T-helper 2 cell treated with Interferon-gamma antibody and Interleukin-4, amounts not matched to agents 5 μg/mL and 100 μg/mL, for 36 hours (primary cell): ENCODE measurements at regions not wholly inside any gene's neighbourhood (a gene's known extent, or its start where the extent isn't known, plus 50 kb on each side); places are given as distances from the start of the nearest gene placed in this dataset.
"Not testable (repeated sequence)": the region's sequence is repeated elsewhere in the genome, so short reads cannot be mapped to it uniquely, and the experiment has no call there.

Source experiments
- DNase-seq: peaks from one replicate; pipeline ENCODE4 v3.0.0; 2021; ENCODE audit warnings: low spot score
- H3K27ac Mint-ChIP-seq: one replicate; pipeline ENCODE4 v1.8.0; 2021; ENCODE audit warnings: mild to moderate bottlenecking, mixed read lengths
- H3K27me3 Mint-ChIP-seq: one replicate; pipeline ENCODE4 v1.8.0; 2021; ENCODE audit warnings: low read depth, mixed read lengths
- H3K36me3 Mint-ChIP-seq: one replicate; pipeline ENCODE4 v1.8.0; 2021; ENCODE audit warnings: low read depth, mixed read lengths
- H3K4me1 Mint-ChIP-seq: one replicate; pipeline ENCODE4 v1.8.0; 2021; ENCODE audit warnings: low read depth, mixed read lengths
- H3K4me3 Mint-ChIP-seq: one replicate; pipeline ENCODE4 v1.8.0; 2022; ENCODE audit warnings: mild to moderate bottlenecking, moderate library complexity, mixed read lengths
- H3K9me3 Mint-ChIP-seq: one replicate; pipeline ENCODE4 v1.8.0; 2021; ENCODE audit warnings: mixed read lengths

GRCh38 chr3:35426366-35426958 is 212.9 kb upstream of the ARPP21 start:
- H3K9me3 Mint-ChIP-seq, result no peaks in the 10 kb centered on the region

GRCh38 chr3:35437381-35437780 is 201.9 kb upstream of the ARPP21 start:
- Mint-ChIP-seq H3K27ac (no peak overlapping the region), H3K36me3 (no peaks in the 10 kb centered on the region), H3K4me1 (no peaks in the 10 kb centered on the region), H3K27me3 (no peaks in the 10 kb centered on the region), H3K9me3 (peaks cover 4% of the 10 kb centered on the region), H3K4me3 (no peak overlapping the region)
- no peak for DNase-seq

More at GRCh38 chr3:35426366-35426958, 212.9 kb upstream of the ARPP21 start:
- no peak for DNase-seq
- no peak overlapping the region for H3K4me3 Mint-ChIP-seq
- no peaks in the 10 kb centered on the region for H3K27me3 Mint-ChIP-seq
- H3K27ac Mint-ChIP-seq, result no peak overlapping the region
- no peaks in the 10 kb centered on the region for H3K36me3 Mint-ChIP-seq
- no peaks in the 10 kb centered on the region for H3K4me1 Mint-ChIP-seq

- H3K36me3 Mint-ChIP-seq, result no peaks in the 10 kb centered on the region
- H3K9me3 Mint-ChIP-seq, result peaks cover 4% of the 10 kb centered on the region
- H3K4me3 Mint-ChIP-seq, result no peak overlapping the region
- no peaks in the 10 kb centered on the region for H3K27me3 Mint-ChIP-seq
- H3K27ac Mint-ChIP-seq, result no peak overlapping the region
- no peaks in the 10 kb centered on the region for H3K4me1 Mint-ChIP-seq
- DNase-seq, result no peak
Observed at GRCh38 chr3:35438101-35438500, 201.2 kb upstream of the ARPP21 start.

GRCh38 chr3:35439663-35440062 is 199.7 kb upstream of the ARPP21 start:
- Mint-ChIP-seq H3K27me3 (no peaks in the 10 kb centered on the region), H3K4me3 (no peak overlapping the region), H3K27ac (no peak overlapping the region), H3K4me1 (no peaks in the 10 kb centered on the region), H3K36me3 (no peaks in the 10 kb centered on the region), H3K9me3 (peaks cover 4% of the 10 kb centered on the region)
- DNase-seq, result no peak

- Mint-ChIP-seq H3K4me1 (no peaks in the 10 kb centered on the region), H3K36me3 (no peaks in the 10 kb centered on the region), H3K27ac (no peak overlapping the region), H3K4me3 (no peak overlapping the region), H3K27me3 (no peaks in the 10 kb centered on the region), H3K9me3 (peaks cover 4% of the 10 kb centered on the region)
- no peak for DNase-seq
Observed at GRCh38 chr3:35440826-35441225, 198.5 kb upstream of the ARPP21 start.

DNA sequence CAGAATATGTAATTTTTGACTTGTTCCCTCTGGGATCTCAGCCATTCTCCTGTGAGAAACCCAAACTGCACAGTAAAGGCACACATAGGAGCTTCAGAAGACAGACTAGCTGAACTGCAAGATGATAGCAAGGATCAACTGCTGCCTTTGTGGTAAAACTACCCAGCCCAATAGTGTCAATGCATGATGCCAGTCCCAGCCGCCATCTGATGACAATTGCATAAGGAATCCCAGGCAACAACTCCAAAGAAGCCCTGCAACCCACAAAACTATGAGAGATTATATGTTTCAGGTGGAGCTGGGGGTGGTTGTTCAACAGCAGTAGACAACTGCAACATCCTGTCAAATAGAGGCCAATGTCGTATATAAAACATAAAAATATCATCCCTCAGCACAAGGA is 192.4 kb upstream of the ARPP21 start:
- no peaks in the 10 kb centered on the region for H3K27me3 Mint-ChIP-seq
- DNase-seq, result no peak
- H3K27ac Mint-ChIP-seq, result no peak overlapping the region
- H3K4me1 Mint-ChIP-seq, result no peaks in the 10 kb centered on the region
- H3K9me3 Mint-ChIP-seq, result no peaks in the 10 kb centered on the region
- H3K4me3 Mint-ChIP-seq, result no peak overlapping the region
- H3K36me3 Mint-ChIP-seq, result no peaks in the 10 kb centered on the region

GRCh38 chr3:35448121-35448520 is 191.2 kb upstream of the ARPP21 start:
- H3K27me3 Mint-ChIP-seq, result no peaks in the 10 kb centered on the region
- no peak for DNase-seq
- H3K4me1 Mint-ChIP-seq, result no peaks in the 10 kb centered on the region
- H3K27ac Mint-ChIP-seq, result no peak overlapping the region
- no peaks in the 10 kb centered on the region for H3K36me3 Mint-ChIP-seq
- no peak overlapping the region for H3K4me3 Mint-ChIP-seq
- H3K9me3 Mint-ChIP-seq, result peaks cover 3% of the 10 kb centered on the region

- H3K4me1 Mint-ChIP-seq, result no peaks in the 10 kb centered on the region
- H3K4me3 Mint-ChIP-seq, result no peak overlapping the region
- H3K36me3 Mint-ChIP-seq, result no peaks in the 10 kb centered on the region
- no peak overlapping the region for H3K27ac Mint-ChIP-seq
- H3K27me3 Mint-ChIP-seq, result no peaks in the 10 kb centered on the region
- H3K9me3 Mint-ChIP-seq, result peaks cover 4% of the 10 kb centered on the region
- DNase-seq, result no peak
Observed at GRCh38 chr3:35448681-35449080, 190.6 kb upstream of the ARPP21 start.

DNA sequence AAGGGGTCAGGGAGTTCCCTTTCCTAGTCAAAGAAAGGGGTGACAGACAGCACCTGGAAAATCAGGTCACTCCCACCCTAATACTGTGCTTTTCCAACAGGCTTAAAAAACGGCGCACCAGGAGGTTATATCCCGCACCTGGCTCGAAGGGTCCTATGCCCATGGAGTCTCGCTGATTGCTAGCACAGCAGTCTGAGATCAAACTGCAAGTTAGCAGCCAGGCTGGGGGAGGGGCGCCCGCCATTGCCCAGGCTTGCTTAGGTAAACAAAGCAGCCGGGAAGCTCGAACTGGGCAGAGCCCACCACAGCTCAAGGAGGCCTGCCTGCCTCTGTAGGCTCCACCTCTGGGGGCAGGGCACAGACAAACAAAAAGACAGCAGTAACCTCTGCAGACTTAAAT is 184.5 kb upstream of the ARPP21 start:
- not testable (repeated sequence) for DNase-seq, H3K27me3 Mint-ChIP-seq, H3K4me1 Mint-ChIP-seq, H3K4me3 Mint-ChIP-seq, H3K36me3 Mint-ChIP-seq, H3K27ac Mint-ChIP-seq
- H3K9me3 Mint-ChIP-seq, result peaks cover 20% of the 10 kb centered on the region

DNA sequence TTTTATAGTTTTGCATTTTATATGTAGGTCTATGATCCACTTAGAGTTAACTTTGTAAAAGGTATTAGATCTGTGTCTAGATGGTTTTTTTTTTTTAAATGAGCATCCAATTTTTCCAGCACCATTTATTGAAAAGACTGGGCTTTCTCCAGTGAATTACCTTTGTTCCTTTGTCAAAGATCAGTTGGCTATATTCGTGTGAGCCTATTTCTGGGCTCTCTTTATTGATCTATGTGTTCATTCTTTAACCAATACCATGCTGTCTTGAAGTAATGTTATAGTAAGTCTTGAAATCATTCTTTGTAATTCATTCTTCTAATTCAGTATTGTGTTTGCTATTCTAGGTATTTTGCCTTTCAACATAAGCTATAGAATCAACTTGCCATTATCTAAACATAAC is 165.4 kb upstream of the ARPP21 start:
- Mint-ChIP-seq H3K4me3 (no peak overlapping the region), H3K27me3 (no peaks in the 10 kb centered on the region), H3K4me1 (no peaks in the 10 kb centered on the region), H3K36me3 (no peaks in the 10 kb centered on the region), H3K27ac (no peak overlapping the region), H3K9me3 (peaks cover 4% of the 10 kb centered on the region)
- no peak for DNase-seq

DNA sequence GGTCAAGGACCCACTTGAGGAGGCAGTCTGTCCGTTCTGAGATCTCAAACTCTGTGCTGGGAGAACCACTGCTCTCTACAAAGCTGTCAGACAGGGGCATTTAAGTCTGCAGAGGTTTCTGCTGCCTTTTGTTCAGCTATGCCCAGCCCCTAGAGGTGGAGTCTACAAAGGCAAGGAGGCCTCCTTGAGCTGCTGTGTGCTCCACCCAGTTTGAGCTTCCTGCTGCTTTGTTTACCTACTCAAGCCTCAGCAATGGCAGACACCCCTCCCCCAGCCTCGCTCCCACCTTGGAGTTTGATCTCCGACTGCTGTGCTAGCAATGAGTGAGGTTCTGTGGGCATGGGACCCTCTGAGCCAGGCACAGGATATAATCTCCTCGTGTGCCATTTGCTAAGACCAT is 156.8 kb upstream of the ARPP21 start:
- DNase-seq, H3K4me3 Mint-ChIP-seq, H3K4me1 Mint-ChIP-seq, H3K9me3 Mint-ChIP-seq, H3K36me3 Mint-ChIP-seq, H3K27me3 Mint-ChIP-seq, H3K27ac Mint-ChIP-seq: not testable (repeated sequence)

DNA sequence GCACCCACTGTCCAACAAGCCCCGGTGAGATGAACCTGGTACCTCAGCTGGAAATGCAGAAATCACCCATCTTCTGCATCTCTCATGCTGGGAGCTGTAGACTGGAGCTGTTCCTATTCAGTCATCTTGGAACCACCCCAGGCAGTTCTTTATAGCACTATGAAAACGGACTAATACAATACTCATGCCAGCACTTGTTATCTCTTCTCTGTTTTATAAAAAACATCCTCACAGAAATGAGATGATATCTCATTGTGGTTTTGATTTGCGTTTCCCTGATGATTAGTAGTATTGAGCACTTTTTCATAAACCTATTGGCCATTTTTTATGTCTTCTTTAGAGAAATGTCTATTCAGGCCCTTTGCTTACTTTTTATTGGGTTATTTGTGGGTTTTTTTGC is 156.2 kb upstream of the ARPP21 start:
- no peak for DNase-seq
- Mint-ChIP-seq H3K27me3 (no peaks in the 10 kb centered on the region), H3K36me3 (no peaks in the 10 kb centered on the region), H3K27ac (no peak overlapping the region), H3K9me3 (peaks cover 7% of the 10 kb centered on the region), H3K4me1 (no peaks in the 10 kb centered on the region), H3K4me3 (no peak overlapping the region)

DNA sequence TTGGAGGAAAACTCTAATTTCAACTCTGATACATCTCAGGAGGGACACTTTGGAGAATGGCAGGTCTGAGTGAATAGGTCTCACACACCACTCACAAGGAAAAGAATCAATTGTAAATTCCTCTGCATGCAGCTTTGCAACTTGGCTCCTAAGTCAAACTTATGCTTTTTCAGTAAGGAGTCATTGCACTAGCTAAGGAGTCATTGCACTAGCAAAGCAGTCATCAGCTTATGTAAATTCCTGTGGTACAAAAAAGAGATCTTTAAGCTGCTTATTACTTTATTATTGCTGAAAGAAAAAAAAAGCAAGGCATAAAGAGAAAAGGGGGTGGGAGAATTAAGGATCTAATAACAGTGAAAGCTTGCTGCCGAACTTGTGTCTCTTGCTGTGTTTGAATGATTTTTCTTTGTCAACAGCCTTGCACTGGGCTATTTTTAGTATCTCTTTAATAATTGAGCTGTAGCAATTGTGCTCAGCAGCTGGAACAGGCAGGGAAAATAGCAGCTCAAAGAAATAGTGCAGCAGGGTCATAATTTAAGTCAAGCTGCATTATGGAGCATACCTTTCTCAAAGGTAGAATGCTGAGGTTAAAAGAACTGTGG is 154.3 kb upstream of the ARPP21 start:
- no peaks in the 10 kb centered on the region for H3K4me1 Mint-ChIP-seq
- H3K9me3 Mint-ChIP-seq, result peaks cover 5% of the 10 kb centered on the region
- no peak overlapping the region for H3K4me3 Mint-ChIP-seq
- no peaks in the 10 kb centered on the region for H3K27me3 Mint-ChIP-seq
- no peaks in the 10 kb centered on the region for H3K36me3 Mint-ChIP-seq
- DNase-seq, result no peak
- H3K27ac Mint-ChIP-seq, result no peak overlapping the region

GRCh38 chr3:35486295-35486694 is 153.0 kb upstream of the ARPP21 start:
- DNase-seq, result no peak
- Mint-ChIP-seq H3K9me3 (no peaks in the 10 kb centered on the region), H3K4me1 (no peaks in the 10 kb centered on the region), H3K27me3 (no peaks in the 10 kb centered on the region), H3K36me3 (no peaks in the 10 kb centered on the region), H3K27ac (no peak overlapping the region), H3K4me3 (no peak overlapping the region)

DNA sequence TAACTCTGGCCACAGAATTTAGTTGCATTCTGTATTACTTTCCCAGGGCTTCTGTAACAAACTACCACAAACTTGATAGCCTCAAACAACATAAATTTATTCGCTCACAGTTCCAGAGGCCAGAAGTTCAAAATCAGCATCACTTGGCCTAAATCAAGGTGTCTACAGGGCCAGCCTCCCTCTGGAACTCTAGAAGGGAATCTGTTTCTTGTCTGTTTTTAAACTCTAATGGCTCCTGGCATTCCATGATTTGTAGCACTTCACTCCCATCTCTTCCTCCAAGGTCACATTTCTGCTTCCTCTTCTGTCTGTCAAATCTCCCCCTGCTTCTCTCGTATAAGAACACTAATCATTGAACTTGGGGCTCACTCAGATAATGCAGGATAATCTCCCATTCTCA is 151.9 kb upstream of the ARPP21 start:
- Mint-ChIP-seq H3K4me3 (no peak overlapping the region), H3K36me3 (no peaks in the 10 kb centered on the region), H3K27ac (no peak overlapping the region), H3K27me3 (no peaks in the 10 kb centered on the region), H3K4me1 (no peaks in the 10 kb centered on the region), H3K9me3 (no peaks in the 10 kb centered on the region)
- DNase-seq, result no peak
